A549 (cell line): ENCODE measurements at regions not wholly inside any gene's neighbourhood (a gene's known extent, or its start where the extent isn't known, plus 50 kb on each side); places are given as distances from the start of the nearest gene placed in this dataset.

Experiments
- ATAC-seq, 2 experiments: fragments of 200-7000 bp in 1 of 2; fragments of >200 bp in 1 of 2; cut with Nextera tagmentation in 1 of 2; cut with Tn5 transposase in 1 of 2; 3 replicates each; pipeline versions ENCODE4 v1.8.0 to v1.9.1; 2018 to 2020; ENCODE audit warnings: mild to moderate bottlenecking in 1 of 2, moderate library complexity in 1 of 2
- CTCF ChIA-PET: fragments of 300-600 bp; sonication (Branson Sonifier 250); formaldehyde crosslinking; extraction: SDS; loops from one replicate; lab custom pipeline; 2021; ENCODE audit warnings: antibody characterized with exemption, inconsistent platforms; lab: Yijun Ruan, JAX
- POLR2A ChIA-PET: fragments of 350-600 bp; formaldehyde crosslinking; extraction: SDS; loops from one replicate; lab custom pipeline; 2021; ENCODE audit warnings: antibody characterized with exemption, inconsistent platforms; lab: Yijun Ruan, JAX
- DNase-seq, 2 experiments: peaks; one replicate each; pipeline versions ENCODE4 v3.0.0 to v3.0.0-alpha.2; 2011 to 2016; ENCODE audit warnings: low read depth in 1 of 2, low spot score in 1 of 2
- FAIRE-seq: peaks from 2 replicates; lab custom pipeline; 2011; peaks lifted over from hg19 to GRCh38; lab: Jason Lieb, UNC
- H3K27ac ChIP-seq, 2 experiments: fragments of >200 bp; sonication (Bioruptor Twin); formaldehyde crosslinking; 3 replicates each; pipeline ENCODE4 v1.5.1; 2016 to 2017
- H3K4me1 ChIP-seq: fragments of >200 bp; sonication (Bioruptor Twin); formaldehyde crosslinking; 3 replicates; pipeline ENCODE4 v1.6.1; 2016
- H3K4me2 ChIP-seq: fragments of >200 bp; sonication (Bioruptor Twin); formaldehyde crosslinking; 3 replicates; pipeline ENCODE4 v1.6.1; 2016
- H3K4me3 ChIP-seq: fragments of >200 bp; sonication (Bioruptor Twin); formaldehyde crosslinking; 3 replicates; pipeline ENCODE4 v1.5.1; 2016
- H3K9me3 ChIP-seq: fragments of >200 bp; sonication (Bioruptor Twin); formaldehyde crosslinking; 3 replicates; pipeline ENCODE4 v1.6.1; 2016
- BCL3 ChIP-seq: fragments of >200 bp; sonication (Bioruptor Twin); formaldehyde crosslinking; IDR thresholded peaks from 3 replicates; pipeline ENCODE4 v1.6.1; 2016
- CHD2 ChIP-seq: fragments of 150-350 bp; IDR thresholded peaks from 2 replicates; pipeline ENCODE4 v1.6.1; 2014; ENCODE audit warnings: low read length; ENCODE audit not compliant: partially characterized antibody
- E2F6 ChIP-seq: IDR thresholded peaks from 2 replicates; pipeline ENCODE4 v1.6.1; 2012; ENCODE audit warnings: low read depth, borderline replicate concordance
- EHF ChIP-seq: fragments of 250-450 bp; sonication (Bioruptor Pico); IDR thresholded peaks from 2 replicates; pipeline ENCODE4 v1.5.0; 2020; ENCODE audit warnings: mild to moderate bottlenecking
- EP300 ChIP-seq, 2 experiments: fragments of >200 bp; sonication (Bioruptor Twin); formaldehyde crosslinking; IDR thresholded peaks; 2 replicates in 1 of 2; 3 replicates in 1 of 2; pipeline ENCODE4 v1.6.1; 2016 to 2017
- ESRRA ChIP-seq: fragments of 150-350 bp; IDR thresholded peaks from 2 replicates; pipeline ENCODE4 v1.6.1; 2014; ENCODE audit warnings: mild to moderate bottlenecking, low read length, borderline replicate concordance
- FOSL2 ChIP-seq, 2 experiments: fragments of 450-650 bp in 1 of 2; fragments of >200 bp in 1 of 2; sonication (Bioruptor Twin) in 1 of 2; formaldehyde crosslinking; IDR thresholded peaks; 2 replicates each; pipeline versions ENCODE4 v1.5.0 to v1.6.1; 2016 to 2020; ENCODE audit warnings: mild to moderate bottlenecking in 1 of 2, moderate library complexity in 1 of 2
- GATA3 ChIP-seq: IDR thresholded peaks from 2 replicates; pipeline ENCODE4 v1.6.1; 2012; ENCODE audit warnings: borderline replicate concordance
- HDAC2 ChIP-seq: fragments of 200-600 bp; sonication (generic); IDR thresholded peaks from 2 replicates; pipeline ENCODE4 v1.6.1; 2016
- HOXA7 ChIP-seq: fragments of 250-450 bp; sonication (Bioruptor Pico); IDR thresholded peaks from 2 replicates; pipeline ENCODE4 v1.5.0; 2020; ENCODE audit warnings: mild to moderate bottlenecking, moderate library complexity
- JUN ChIP-seq, 2 experiments: fragments of >200 bp; sonication (Bioruptor Twin); formaldehyde crosslinking; IDR thresholded peaks; 2 replicates in 1 of 2; 3 replicates in 1 of 2; pipeline ENCODE4 v1.6.1; 2016 to 2017
- KDM1A ChIP-seq: fragments of 200-600 bp; sonication (generic); IDR thresholded peaks from 2 replicates; pipeline ENCODE4 v1.6.1; 2016; ENCODE audit warnings: low read depth, mild to moderate bottlenecking
- MAX ChIP-seq: IDR thresholded peaks from 2 replicates; pipeline ENCODE4 v1.6.1; 2012
- MYC ChIP-seq: IDR thresholded peaks from 2 replicates; pipeline ENCODE4 v1.6.1; 2012; ENCODE audit warnings: mild to moderate bottlenecking, inconsistent platforms, low read length, improper control_type of control experiment, borderline replicate concordance
- NFE2L2 ChIP-seq: fragments of 150-350 bp; conservative IDR thresholded peaks from 2 replicates; pipeline ENCODE4 v1.6.1; 2014; ENCODE audit warnings: low read length
- NPAS2 ChIP-seq: fragments of 250-450 bp; sonication (Bioruptor Pico); IDR thresholded peaks from 2 replicates; pipeline ENCODE4 v1.8.0; 2022; ENCODE audit warnings: mild to moderate bottlenecking, moderate library complexity, borderline replicate concordance
- NR3C1 ChIP-seq: fragments of >200 bp; sonication (Bioruptor Twin); formaldehyde crosslinking; IDR thresholded peaks from 3 replicates; pipeline ENCODE4 v1.6.1; 2017
- POLR2AphosphoS2 ChIP-seq: conservative IDR thresholded peaks from 2 replicates; pipeline ENCODE4 v1.6.1; 2012; ENCODE audit warnings: low read length, improper control_type of control experiment, inconsistent platforms
- RAD21 ChIP-seq, 2 experiments: fragments of >200 bp in 1 of 2; sonication (Bioruptor Twin) in 1 of 2; formaldehyde crosslinking in 1 of 2; IDR thresholded peaks in 1 of 2; conservative IDR thresholded peaks in 1 of 2; 2 replicates in 1 of 2; 3 replicates in 1 of 2; pipeline ENCODE4 v1.6.1; 2012 to 2018; ENCODE audit warnings: inconsistent platforms in 1 of 2
- RARB ChIP-seq: fragments of 250-450 bp; sonication (Bioruptor Pico); IDR thresholded peaks from 2 replicates; pipeline ENCODE4 v1.8.0; 2021; ENCODE audit warnings: mild to moderate bottlenecking, moderate library complexity
- RCOR1 ChIP-seq: fragments of 150-350 bp; IDR thresholded peaks from 2 replicates; pipeline ENCODE4 v1.6.1; 2014; ENCODE audit warnings: antibody characterized with exemption, low read length, low read depth
- RFX5 ChIP-seq: fragments of 450-650 bp; IDR thresholded peaks from 2 replicates; pipeline ENCODE4 v1.7.1; 2014; ENCODE audit warnings: antibody characterized with exemption, mild to moderate bottlenecking, moderate library complexity
- RNF2 ChIP-seq: fragments of 200-600 bp; sonication (generic); IDR thresholded peaks from 2 replicates; pipeline ENCODE4 v1.6.1; 2016; ENCODE audit warnings: low read depth, mild to moderate bottlenecking, antibody characterized with exemption, moderate library complexity, borderline replicate concordance
- SREBF2 ChIP-seq: fragments of 450-650 bp; IDR thresholded peaks from 2 replicates; pipeline ENCODE4 v1.6.1; 2014; ENCODE audit warnings: mild to moderate bottlenecking, moderate library complexity
- USF2 ChIP-seq: fragments of 450-650 bp; IDR thresholded peaks from 2 replicates; pipeline ENCODE4 v1.6.1; 2014; ENCODE audit warnings: antibody characterized with exemption
- ZC3H11A ChIP-seq: fragments of 450-650 bp; IDR thresholded peaks from 2 replicates; pipeline ENCODE4 v1.6.1; 2014; ENCODE audit warnings: antibody characterized with exemption, mild to moderate bottlenecking
- ZFP36 ChIP-seq: fragments of 450-650 bp; IDR thresholded peaks from 2 replicates; pipeline ENCODE4 v1.6.1; 2014; ENCODE audit warnings: borderline replicate concordance; ENCODE audit not compliant: partially characterized antibody
- ZNF302 ChIP-seq: fragments of 250-450 bp; sonication (Bioruptor Pico); IDR thresholded peaks from 2 replicates; pipeline ENCODE4 v1.9.0; 2021; ENCODE audit warnings: inconsistent platforms, mild to moderate bottlenecking, moderate library complexity
- ZSCAN20 ChIP-seq: fragments of 250-450 bp; sonication (Bioruptor Pico); IDR thresholded peaks from 2 replicates; pipeline ENCODE4 v1.8.0; 2022; ENCODE audit warnings: mild to moderate bottlenecking, moderate library complexity
- WGBS: methylation state at CpG from one replicate; pipeline ENCODE4 v1.1.6; 2017; ENCODE audit errors: missing lambda C conversion rate; 5-methylcytosine and 5-hydroxymethylcytosine counted together

GRCh38 chr6:2471472-2471871 is 226.1 kb upstream of the GMDS start:
- ATAC-seq: no peak
- TF ChIP-seq CHD2 (no peak), SREBF2 (no peak), GATA3 (no peak)
- POLR2A ChIA-PET: no interaction called here
- CTCF ChIA-PET: interaction anchor here (0.9 to 1.4 kb wide), 2 partner anchors 12 to 867 kb away, joined by 3 read pairs; no protein-coding TSS in a partner anchor
- no peaks in the 10 kb centered on the region for H3K9me3 ChIP-seq
- H3K27ac ChIP-seq: no peak overlapping the region
- DNase-seq: no peak
- peaks cover 5% of the 10 kb centered on the region; the same call in 1 of the 3 replicates for H3K4me1 ChIP-seq
- 68% methylated on average over 9 of the region's 9 CpGs for WGBS
- no peak overlapping the region for H3K4me2 ChIP-seq
- FAIRE-seq: no peak
- no peak overlapping the region for H3K4me3 ChIP-seq

GRCh38 chr6:2469428-2469827 is 224.0 kb upstream of the GMDS start:
- Histone ChIP-seq H3K27ac (no peak overlapping the region), H3K4me2 (no peak overlapping the region), H3K9me3 (no peaks in the 10 kb centered on the region), H3K4me3 (no peak overlapping the region), H3K4me1 (no peaks in the 10 kb centered on the region)
- DNase-seq (no peak), FAIRE-seq (no peak), ATAC-seq (no peak)
- ChIA-PET POLR2A (no interaction called here), CTCF (no interaction called here)
- WGBS: 65% methylated on average over 3 of the region's 8 CpGs
- TF ChIP-seq E2F6 (no peak), RAD21 (conservative IDR thresholded peaks at IDR 0.05 in 1 of 2, IDR thresholded peaks at IDR 0.05 in 1 of 2) (no peak), ZSCAN20 (CRISPR knock-in tag) (no peak), USF2 (no peak), ZFP36 (no peak), EHF (no peak), KDM1A (no peak), NFE2L2 (no peak), NPAS2 (CRISPR knock-in tag) (no peak), MAX (no peak), HOXA7 (CRISPR knock-in tag) (no peak)

GRCh38 chr6:2468601-2468955 is 223.2 kb upstream of the GMDS start:
- H3K4me1 ChIP-seq: no peaks in the 10 kb centered on the region
- CTCF ChIA-PET: interaction anchor here (1.7 kb wide), 1 partner anchor 19 kb away, joined by 4 read pairs; no protein-coding TSS in a partner anchor
- no peak overlapping the region for H3K4me2 ChIP-seq
- no peaks in the 10 kb centered on the region for H3K9me3 ChIP-seq
- no peak overlapping the region for H3K4me3 ChIP-seq
- DNase-seq: no peak
- 61% methylated on average over 4 of the region's 4 CpGs for WGBS
- TF ChIP-seq POLR2AphosphoS2 (no peak), BCL3 (no peak)
- TF ChIP-seq, all 56 proteins: peak for 0
- no peak for FAIRE-seq
- POLR2A ChIA-PET: no interaction called here
- ATAC-seq: no peak
- H3K27ac ChIP-seq: no peak overlapping the region

- H3K9me3 ChIP-seq: no peaks in the 10 kb centered on the region
- CTCF ChIA-PET: interaction anchor here (1.3 to 1.7 kb wide), 2 partner anchors 19 to 167 kb away, joined by 3 to 4 read pairs; no protein-coding TSS in a partner anchor
- WGBS: 44% methylated on average over 6 of the region's 6 CpGs
- no peak overlapping the region for H3K4me3 ChIP-seq
- TF ChIP-seq EP300 (IDR thresholded peaks at IDR 0.05) (no peak), RNF2 (no peak), RCOR1 (no peak), MYC (no peak), ESRRA (no peak), HDAC2 (no peak), ZNF302 (CRISPR knock-in tag) (no peak), RARB (no peak), ZC3H11A (no peak), JUN (IDR thresholded peaks at IDR 0.05) (no peak), RFX5 (no peak), FOSL2 (IDR thresholded peaks at IDR 0.05) (no peak), FOSL2 (CRISPR knock-in tag; IDR thresholded peaks at IDR 0.05) (no peak), NR3C1 (no peak), USF2 (no peak)
- TF ChIP-seq, all 56 proteins: peak for 0
- Histone ChIP-seq H3K27ac (no peak overlapping the region), H3K4me1 (no peaks in the 10 kb centered on the region), H3K4me2 (no peak overlapping the region)
- DNase-seq (no peak), ATAC-seq (no peak), FAIRE-seq (no peak)
- POLR2A ChIA-PET: no interaction called here
These were observed 222.7 kb upstream of the GMDS start for GRCh38 chr6:2467929-2468600.
